Astrocyte (in vitro differentiated cells and primary cell): ENCODE measurements at regions not wholly inside any gene's neighbourhood (a gene's known extent, or its start where the extent isn't known, plus 50 kb on each side); places are given as distances from the start of the nearest gene placed in this dataset.

Source experiments
- EZH2 ChIP-seq: IDR thresholded peaks from 2 replicates; pipeline ENCODE4 v1.6.1; 2012; ENCODE audit warnings: mild to moderate bottlenecking, low read length, inconsistent platforms; ENCODE audit not compliant: insufficient read depth
- TF ChIP-seq, protein P1 (sequence below): IDR thresholded peaks from 2 replicates; pipeline ENCODE4 v1.5.1; 2011; ENCODE audit warnings: low read depth, mild to moderate bottlenecking, inconsistent platforms, low read length, moderate library complexity; ENCODE audit not compliant: insufficient read depth

DNA sequence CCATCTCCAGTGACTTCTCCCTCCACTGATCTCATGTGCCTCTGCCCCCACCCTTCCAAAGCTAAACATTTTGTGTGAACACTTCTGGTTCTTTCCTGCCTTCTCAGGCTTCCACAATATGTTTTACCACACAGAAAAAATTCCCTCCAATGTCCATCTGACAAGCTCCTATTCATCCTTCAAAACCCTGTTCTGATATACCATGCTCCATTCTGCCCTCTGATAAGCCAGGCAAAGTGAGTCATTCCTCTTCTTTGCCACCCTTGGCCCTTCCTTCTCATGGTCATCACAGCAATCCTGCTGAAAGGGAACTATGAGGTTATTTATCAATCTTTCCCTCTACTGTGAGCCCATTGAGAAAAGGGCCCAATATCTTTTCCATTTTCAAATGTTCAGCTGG, 97.6 kb downstream of the BARX1 start:
- TF ChIP-seq, protein P1, sequence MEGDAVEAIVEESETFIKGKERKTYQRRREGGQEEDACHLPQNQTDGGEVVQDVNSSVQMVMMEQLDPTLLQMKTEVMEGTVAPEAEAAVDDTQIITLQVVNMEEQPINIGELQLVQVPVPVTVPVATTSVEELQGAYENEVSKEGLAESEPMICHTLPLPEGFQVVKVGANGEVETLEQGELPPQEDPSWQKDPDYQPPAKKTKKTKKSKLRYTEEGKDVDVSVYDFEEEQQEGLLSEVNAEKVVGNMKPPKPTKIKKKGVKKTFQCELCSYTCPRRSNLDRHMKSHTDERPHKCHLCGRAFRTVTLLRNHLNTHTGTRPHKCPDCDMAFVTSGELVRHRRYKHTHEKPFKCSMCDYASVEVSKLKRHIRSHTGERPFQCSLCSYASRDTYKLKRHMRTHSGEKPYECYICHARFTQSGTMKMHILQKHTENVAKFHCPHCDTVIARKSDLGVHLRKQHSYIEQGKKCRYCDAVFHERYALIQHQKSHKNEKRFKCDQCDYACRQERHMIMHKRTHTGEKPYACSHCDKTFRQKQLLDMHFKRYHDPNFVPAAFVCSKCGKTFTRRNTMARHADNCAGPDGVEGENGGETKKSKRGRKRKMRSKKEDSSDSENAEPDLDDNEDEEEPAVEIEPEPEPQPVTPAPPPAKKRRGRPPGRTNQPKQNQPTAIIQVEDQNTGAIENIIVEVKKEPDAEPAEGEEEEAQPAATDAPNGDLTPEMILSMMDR, result no peak
- TF ChIP-seq EZH2, result no peak
